CD8-positive, alpha-beta memory T cell (primary cell): ENCODE measurements at regions not wholly inside any gene's neighbourhood (a gene's known extent, or its start where the extent isn't known, plus 50 kb on each side); places are given as distances from the start of the nearest gene placed in this dataset.

Experiments
- CTCF ChIA-PET: fragments of 350-600 bp; sonication (Branson Sonifier 250); formaldehyde crosslinking; loops from one replicate; lab custom pipeline; 2021; ENCODE audit warnings: antibody characterized with exemption; lab: Charles Lee
- POLR2A ChIA-PET: fragments of 350-600 bp; sonication (Branson Sonifier 250); formaldehyde crosslinking; loops from one replicate; lab custom pipeline; 2021; ENCODE audit warnings: antibody characterized with exemption; lab: Charles Lee
- DNase-seq, 5 donors: peaks; one replicate each; pipeline versions ENCODE4 v3.0.0 to v3.0.0-alpha.2; 2020 to 2022; ENCODE audit warnings: mixed read lengths in 1 of 5
- H3K27ac ChIP-seq: one replicate; pipeline ENCODE4 v1.7.0; 2013; ENCODE audit warnings: low read depth, mild to moderate bottlenecking, low read length, moderate library complexity
- H3K27me3 ChIP-seq: 2 replicates; pipeline ENCODE4 v1.7.0; 2013; ENCODE audit warnings: low read length, mild to moderate bottlenecking; ENCODE audit not compliant: insufficient read depth, poor library complexity, severe bottlenecking
- H3K36me3 ChIP-seq: 2 replicates; pipeline ENCODE4 v1.7.0; 2013; ENCODE audit warnings: mild to moderate bottlenecking, low read length, moderate library complexity; ENCODE audit not compliant: insufficient read depth
- H3K4me1 ChIP-seq: 2 replicates; pipeline ENCODE4 v1.7.0; 2013; ENCODE audit warnings: mild to moderate bottlenecking, low read length, moderate library complexity; ENCODE audit not compliant: insufficient read depth
- H3K4me3 ChIP-seq: 2 replicates; pipeline ENCODE4 v1.7.0; 2013; ENCODE audit warnings: mild to moderate bottlenecking, low read length
- H3K9me3 ChIP-seq: 2 replicates; pipeline ENCODE4 v1.7.0; 2013; ENCODE audit warnings: mild to moderate bottlenecking, low read length
- H3K27ac Mint-ChIP-seq, 8 donors: one replicate each; pipeline ENCODE4 v1.8.0; 2020 to 2021; ENCODE audit warnings: mixed read lengths in 8 of 8, mild to moderate bottlenecking in 6 of 8, inconsistent platforms in 3 of 8, moderate library complexity in 3 of 8
- H3K27me3 Mint-ChIP-seq, 2 donors: one replicate each; pipeline ENCODE4 v1.8.0; 2020 to 2021; ENCODE audit warnings: mixed read lengths in 2 of 2, mild to moderate bottlenecking in 1 of 2, moderate library complexity in 1 of 2
- H3K36me3 Mint-ChIP-seq, 3 donors: one replicate each; pipeline ENCODE4 v1.8.0; 2020 to 2021; ENCODE audit warnings: mixed read lengths in 3 of 3, inconsistent platforms in 1 of 3, mild to moderate bottlenecking in 1 of 3
- H3K4me1 Mint-ChIP-seq, 3 donors: one replicate each; pipeline ENCODE4 v1.8.0; 2020 to 2021; ENCODE audit warnings: mixed read lengths in 3 of 3, inconsistent platforms in 1 of 3, mild to moderate bottlenecking in 1 of 3
- H3K4me3 Mint-ChIP-seq, 7 donors: one replicate each; pipeline ENCODE4 v1.8.0; 2020 to 2021; ENCODE audit warnings: mixed read lengths in 7 of 7, mild to moderate bottlenecking in 6 of 7, moderate library complexity in 4 of 7, inconsistent platforms in 2 of 7
- H3K9me3 Mint-ChIP-seq, 5 donors: one replicate each; pipeline ENCODE4 v1.8.0; 2020 to 2022; ENCODE audit warnings: mixed read lengths in 5 of 5, mild to moderate bottlenecking in 3 of 5, moderate library complexity in 2 of 5, inconsistent platforms in 1 of 5

DNA sequence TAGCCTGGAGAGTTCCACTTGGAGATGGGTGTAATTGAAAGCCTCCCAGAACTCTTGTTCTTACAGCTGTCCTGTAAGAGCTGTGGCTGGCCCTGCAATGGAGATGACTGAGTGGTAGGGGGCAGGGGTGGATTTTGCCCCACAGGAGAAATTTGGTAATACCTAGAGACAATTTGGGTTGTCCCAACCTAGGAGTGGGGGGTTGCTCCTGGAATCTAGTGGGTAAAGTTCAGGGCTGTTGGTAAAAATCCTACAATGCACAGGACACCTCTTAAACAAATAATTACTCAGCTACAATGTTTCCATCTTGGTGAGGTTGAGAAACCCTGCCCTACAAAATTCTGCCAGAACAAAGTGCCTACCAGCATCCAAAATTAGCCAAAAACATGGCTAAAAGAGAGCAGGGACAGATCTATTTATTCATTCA is 181.1 kb upstream of the SH3BP4 start:
- Mint-ChIP-seq H3K27ac (no peak overlapping the region), H3K4me3 (no peak overlapping the region), H3K4me1 (no peaks in the 10 kb centered on the region), H3K9me3 (peaks cover 0 to 2% (median 0%) of the 10 kb centered on the region in 5 donors), H3K27me3 (peaks cover 28 to 65% of the 10 kb centered on the region in 2 donors), H3K36me3 (no peaks in the 10 kb centered on the region)
- Histone ChIP-seq H3K27me3 (no peaks in the 10 kb centered on the region), H3K9me3 (no peaks in the 10 kb centered on the region), H3K4me1 (no peaks in the 10 kb centered on the region), H3K36me3 (no peaks in the 10 kb centered on the region), H3K27ac (no peak overlapping the region), H3K4me3 (no peak overlapping the region)
- POLR2A ChIA-PET, result no interaction called here
- CTCF ChIA-PET, result no interaction called here
- no peak for DNase-seq

DNA sequence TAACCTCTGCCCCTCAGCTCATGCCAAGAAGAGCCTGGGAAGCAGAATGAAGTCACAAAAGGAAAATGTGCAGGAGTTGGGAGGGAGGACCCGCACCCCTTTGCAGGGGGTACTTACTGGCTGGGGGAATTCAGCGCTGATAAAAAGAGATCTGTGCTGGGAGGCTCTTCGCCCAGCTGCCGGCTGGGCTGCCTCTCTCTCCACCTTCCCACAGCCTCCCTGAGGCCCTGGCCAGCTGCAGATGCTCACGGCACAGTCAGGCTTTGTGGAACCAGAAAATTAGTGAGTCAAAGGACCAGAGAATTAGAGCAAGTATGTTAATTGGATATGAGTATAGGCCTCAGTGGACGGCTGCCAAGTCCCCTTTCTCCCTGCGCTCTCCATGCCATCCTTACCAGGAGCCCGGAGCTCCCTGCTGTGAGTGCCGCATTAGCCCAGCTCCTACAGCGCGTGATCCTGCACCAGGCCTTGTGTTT is 181.7 kb upstream of the SH3BP4 start:
- Histone ChIP-seq H3K4me1 (no peaks in the 10 kb centered on the region), H3K4me3 (no peak overlapping the region), H3K9me3 (no peaks in the 10 kb centered on the region), H3K27me3 (no peaks in the 10 kb centered on the region), H3K27ac (no peak overlapping the region), H3K36me3 (no peaks in the 10 kb centered on the region)
- ChIA-PET POLR2A (no interaction called here), CTCF (no interaction called here)
- Mint-ChIP-seq H3K27me3 (peaks cover 22 to 66% of the 10 kb centered on the region in 2 donors), H3K27ac (no peak overlapping the region), H3K9me3 (peaks cover 0 to 2% (median 0%) of the 10 kb centered on the region in 5 donors), H3K36me3 (no peaks in the 10 kb centered on the region), H3K4me1 (no peaks in the 10 kb centered on the region), H3K4me3 (no peak overlapping the region)
- DNase-seq, result no peak

DNA sequence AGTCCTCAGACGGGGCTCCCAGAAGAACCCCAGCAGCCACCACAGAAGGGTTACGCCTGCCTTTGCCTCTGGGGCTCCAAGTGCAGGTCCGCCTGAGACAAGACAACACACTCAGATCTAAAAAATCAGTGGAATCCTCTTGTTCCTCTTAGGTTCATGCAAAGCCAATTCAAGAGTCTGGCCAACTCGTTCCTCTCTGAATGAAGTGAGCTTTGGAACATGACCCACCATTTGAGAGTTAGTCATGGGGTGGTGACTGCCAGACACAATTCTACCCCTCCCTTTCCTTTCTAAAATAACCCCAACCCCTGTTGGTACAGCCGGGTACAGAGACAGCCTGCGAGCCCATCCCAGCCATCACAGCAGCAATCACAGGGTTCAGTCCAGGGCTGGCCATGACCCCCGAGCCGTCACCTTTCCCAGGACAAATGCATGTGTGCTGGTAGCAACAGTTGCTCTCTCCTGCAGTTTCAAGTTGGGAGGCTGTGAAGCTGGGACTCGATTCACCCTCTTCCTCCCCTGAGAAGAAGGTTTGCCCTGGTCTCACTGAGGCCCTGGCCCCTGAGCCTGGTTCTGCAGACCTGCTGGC is 183.1 kb upstream of the SH3BP4 start:
- POLR2A ChIA-PET, result no interaction called here
- H3K27ac Mint-ChIP-seq, result no peak overlapping the region
- Histone ChIP-seq H3K36me3 (no peaks in the 10 kb centered on the region), H3K4me1 (no peaks in the 10 kb centered on the region), H3K9me3 (no peaks in the 10 kb centered on the region), H3K27ac (no peak overlapping the region), H3K27me3 (no peaks in the 10 kb centered on the region), H3K4me3 (no peak overlapping the region)
- no peaks in the 10 kb centered on the region for H3K4me1 Mint-ChIP-seq
- H3K27me3 Mint-ChIP-seq, result peaks cover 20 to 64% of the 10 kb centered on the region in 2 donors
- peaks cover 0 to 2% (median 0%) of the 10 kb centered on the region in 5 donors for H3K9me3 Mint-ChIP-seq
- DNase-seq, result no peak
- no peaks in the 10 kb centered on the region for H3K36me3 Mint-ChIP-seq
- no peak overlapping the region for H3K4me3 Mint-ChIP-seq
- CTCF ChIA-PET, result no interaction called here

DNA sequence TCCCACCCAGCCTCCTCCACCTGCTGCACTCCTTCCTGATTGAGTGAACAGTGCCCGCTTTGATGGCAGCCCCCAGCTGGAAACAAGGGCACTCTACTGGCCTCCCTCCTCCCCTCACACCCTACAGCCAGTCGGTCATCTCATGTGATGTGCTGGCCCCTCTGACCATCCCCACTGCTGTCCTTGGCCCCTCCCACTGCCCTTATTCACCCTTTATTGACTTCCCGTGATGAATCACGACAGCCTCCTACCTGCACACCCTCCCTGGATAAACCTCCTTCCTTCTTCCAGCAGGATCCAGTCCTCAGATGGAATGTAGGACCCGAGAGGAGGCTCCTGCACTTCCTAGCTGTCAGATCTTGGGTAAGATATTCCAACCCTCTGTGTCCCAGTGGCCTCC is 186.5 kb upstream of the SH3BP4 start:
- DNase-seq, result no peak
- Histone ChIP-seq H3K4me3 (no peak overlapping the region), H3K27ac (no peak overlapping the region), H3K4me1 (no peaks in the 10 kb centered on the region), H3K9me3 (no peaks in the 10 kb centered on the region), H3K27me3 (no peaks in the 10 kb centered on the region), H3K36me3 (no peaks in the 10 kb centered on the region)
- H3K27ac Mint-ChIP-seq, result no peak overlapping the region
- ChIA-PET POLR2A (no interaction called here), CTCF (no interaction called here)
- H3K4me1 Mint-ChIP-seq, result no peaks in the 10 kb centered on the region
- H3K9me3 Mint-ChIP-seq, result peaks cover 0 to 2% (median 0%) of the 10 kb centered on the region in 5 donors
- H3K36me3 Mint-ChIP-seq, result no peaks in the 10 kb centered on the region
- peaks cover 22 to 39% of the 10 kb centered on the region in 2 donors for H3K27me3 Mint-ChIP-seq
- no peak overlapping the region for H3K4me3 Mint-ChIP-seq

GRCh38 chr2:234764372-234764771 is 187.4 kb upstream of the SH3BP4 start:
- Histone ChIP-seq H3K4me3 (no peak overlapping the region), H3K9me3 (no peaks in the 10 kb centered on the region), H3K27ac (no peak overlapping the region), H3K4me1 (no peaks in the 10 kb centered on the region), H3K27me3 (no peaks in the 10 kb centered on the region), H3K36me3 (no peaks in the 10 kb centered on the region)
- Mint-ChIP-seq H3K4me1 (no peaks in the 10 kb centered on the region), H3K36me3 (no peaks in the 10 kb centered on the region), H3K27ac (no peak overlapping the region), H3K27me3 (peaks cover 16 to 43% of the 10 kb centered on the region in 2 donors), H3K4me3 (no peak overlapping the region), H3K9me3 (peaks cover 0 to 2% (median 0%) of the 10 kb centered on the region in 5 donors)
- no peak for DNase-seq
- CTCF ChIA-PET, result no interaction called here
- POLR2A ChIA-PET, result no interaction called here

- H3K4me3 ChIP-seq, result no peak overlapping the region
These were observed 188.6 kb upstream of the SH3BP4 start for GRCh38 chr2:234763002-234763873.

DNA sequence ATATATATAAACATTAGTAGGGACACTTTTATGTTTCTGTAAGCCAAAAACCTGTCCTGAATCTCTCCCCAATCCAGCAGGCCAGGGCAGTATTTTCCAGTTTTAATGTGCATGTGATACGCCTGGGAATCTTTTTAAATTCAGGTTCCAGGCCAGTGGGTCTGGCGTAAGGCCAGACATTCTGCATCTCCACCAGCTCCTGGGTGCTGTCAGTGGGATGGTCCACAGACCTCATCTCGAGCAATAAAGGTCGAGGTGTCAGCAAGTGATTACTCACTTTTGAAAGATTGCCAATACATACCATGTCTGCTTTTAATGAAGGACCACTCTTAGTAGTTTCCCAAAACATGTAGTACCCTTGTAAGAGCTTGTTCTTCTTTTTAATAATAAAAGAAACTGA is 189.9 kb upstream of the SH3BP4 start:
- DNase-seq, result no peak
- H3K4me1 ChIP-seq, result no peaks in the 10 kb centered on the region
- H3K27me3 Mint-ChIP-seq, result peaks cover 17 to 35% of the 10 kb centered on the region in 2 donors
- ChIA-PET CTCF (no interaction called here), POLR2A (no interaction called here)
- no peaks in the 10 kb centered on the region for H3K36me3 Mint-ChIP-seq
- no peaks in the 10 kb centered on the region for H3K27me3 ChIP-seq
- no peaks in the 10 kb centered on the region for H3K9me3 ChIP-seq
- no peak overlapping the region for H3K27ac ChIP-seq
- H3K36me3 ChIP-seq, result no peaks in the 10 kb centered on the region
- no peaks in the 10 kb centered on the region for H3K4me1 Mint-ChIP-seq
- no peak overlapping the region for H3K27ac Mint-ChIP-seq
- H3K4me3 ChIP-seq, result no peak overlapping the region
- H3K9me3 Mint-ChIP-seq, result no peaks in the 10 kb centered on the region
- H3K4me3 Mint-ChIP-seq, result no peak overlapping the region

More at GRCh38 chr2:234763002-234763873, 188.6 kb upstream of the SH3BP4 start:
- Mint-ChIP-seq H3K36me3 (no peaks in the 10 kb centered on the region), H3K4me1 (no peaks in the 10 kb centered on the region), H3K27me3 (peaks cover 21 to 43% of the 10 kb centered on the region in 2 donors), H3K4me3 (no peak overlapping the region), H3K9me3 (no peaks in the 10 kb centered on the region), H3K27ac (no peak overlapping the region)
- Histone ChIP-seq H3K27ac (no peak overlapping the region), H3K27me3 (no peaks in the 10 kb centered on the region), H3K9me3 (no peaks in the 10 kb centered on the region), H3K36me3 (no peaks in the 10 kb centered on the region), H3K4me1 (no peaks in the 10 kb centered on the region)
- ChIA-PET POLR2A (no interaction called here), CTCF (no interaction called here)
- DNase-seq, result no peak

GRCh38 chr2:234754126-234754525 is 197.7 kb upstream of the SH3BP4 start:
- DNase-seq, result no peak
- ChIA-PET CTCF (no interaction called here), POLR2A (no interaction called here)
- no peaks in the 10 kb centered on the region for H3K36me3 ChIP-seq
- H3K36me3 Mint-ChIP-seq, result no peaks in the 10 kb centered on the region
- H3K27ac ChIP-seq, result no peak overlapping the region
- no peak overlapping the region for H3K4me3 Mint-ChIP-seq
- peaks cover 0 to 4% (median 0%) of the 10 kb centered on the region in 5 donors for H3K9me3 Mint-ChIP-seq
- peaks cover 6 to 15% of the 10 kb centered on the region in 2 donors for H3K27me3 Mint-ChIP-seq
- H3K27ac Mint-ChIP-seq, result no peak overlapping the region
- no peaks in the 10 kb centered on the region for H3K4me1 ChIP-seq
- H3K4me1 Mint-ChIP-seq, result no peaks in the 10 kb centered on the region
- no peaks in the 10 kb centered on the region for H3K9me3 ChIP-seq
- H3K27me3 ChIP-seq, result no peaks in the 10 kb centered on the region
- no peak overlapping the region for H3K4me3 ChIP-seq
